Prostate gland (tissue), 2 donors: ENCODE measurements at regions not wholly inside any gene's neighbourhood (a gene's known extent, or its start where the extent isn't known, plus 50 kb on each side); places are given as distances from the start of the nearest gene placed in this dataset.

Experiments used
- DNase-seq: peaks from one replicate; pipeline ENCODE4 v3.0.0-alpha.2; 2019; ENCODE audit warnings: low spot score
- H3K27ac ChIP-seq, 2 donors: fragments of 200-600 bp; sonication (generic); 2 replicates each; pipeline ENCODE4 v1.5.1; 2017 to 2019
- H3K27me3 ChIP-seq: fragments of 200-600 bp; sonication (generic); replicated peaks from 2 replicates; pipeline ENCODE4 v1.5.1; 2019; ENCODE audit not compliant: insufficient read depth
- H3K36me3 ChIP-seq, 2 donors: fragments of 200-600 bp; sonication (generic); 1 replicate in 1 of 2; 2 replicates in 1 of 2; pipeline versions ENCODE4 v1.5.1 to v1.8.1; 2017 to 2019
- H3K4me1 ChIP-seq: fragments of 200-600 bp; sonication (generic); replicated peaks from 2 replicates; pipeline ENCODE4 v1.5.1; 2019
- H3K4me3 ChIP-seq, 2 donors: fragments of 200-600 bp; sonication (generic); 2 replicates each; pipeline ENCODE4 v1.5.1; 2017 to 2019
- H3K9me3 ChIP-seq: fragments of 200-600 bp; sonication (generic); 2 replicates; pipeline ENCODE4 v1.5.1; 2017
- POLR2A ChIP-seq: fragments of 450-650 bp; IDR thresholded peaks from one replicate; pipeline ENCODE4 v1.6.1; 2016; ENCODE audit warnings: antibody characterized with exemption, mild to moderate bottlenecking
- POLR2AphosphoS5 ChIP-seq: sonication (generic); formaldehyde crosslinking; IDR thresholded peaks from one replicate; pipeline ENCODE4 v1.6.1; 2017; ENCODE audit warnings: antibody characterized with exemption
- WGBS: methylation state at CpG from one replicate; pipeline ENCODE4 v1.1.5; 2018; 5-methylcytosine and 5-hydroxymethylcytosine counted together
- intact Hi-C: fragments of 100-400 bp; cut with DNase I; formaldehyde crosslinking; loops from one replicate; pipeline ENCODE4 v1.14.2; 2022
- TF ChIP-seq, protein P1 (sequence below), 4 experiments: fragments of 200-600 bp in 2 of 4; fragments of 450-650 bp in 2 of 4; sonication (generic) in 2 of 4; IDR thresholded peaks; 1 replicate in 3 of 4; 2 replicates in 1 of 4; pipeline ENCODE4 v1.5.1; 2016 to 2019; ENCODE audit warnings: antibody characterized with exemption in 4 of 4, mild to moderate bottlenecking in 2 of 4, moderate library complexity in 2 of 4

- Histone ChIP-seq H3K9me3 (no peaks in the 10 kb centered on the region), H3K36me3 (no peaks in the 10 kb centered on the region), H3K4me1 (no peaks in the 10 kb centered on the region), H3K27me3 (no peaks in the 10 kb centered on the region), H3K4me3 (no peak overlapping the region), H3K27ac (no peak overlapping the region)
- intact Hi-C loops = no loop called here
- DNase-seq = no peak
- TF ChIP-seq, protein P1, sequence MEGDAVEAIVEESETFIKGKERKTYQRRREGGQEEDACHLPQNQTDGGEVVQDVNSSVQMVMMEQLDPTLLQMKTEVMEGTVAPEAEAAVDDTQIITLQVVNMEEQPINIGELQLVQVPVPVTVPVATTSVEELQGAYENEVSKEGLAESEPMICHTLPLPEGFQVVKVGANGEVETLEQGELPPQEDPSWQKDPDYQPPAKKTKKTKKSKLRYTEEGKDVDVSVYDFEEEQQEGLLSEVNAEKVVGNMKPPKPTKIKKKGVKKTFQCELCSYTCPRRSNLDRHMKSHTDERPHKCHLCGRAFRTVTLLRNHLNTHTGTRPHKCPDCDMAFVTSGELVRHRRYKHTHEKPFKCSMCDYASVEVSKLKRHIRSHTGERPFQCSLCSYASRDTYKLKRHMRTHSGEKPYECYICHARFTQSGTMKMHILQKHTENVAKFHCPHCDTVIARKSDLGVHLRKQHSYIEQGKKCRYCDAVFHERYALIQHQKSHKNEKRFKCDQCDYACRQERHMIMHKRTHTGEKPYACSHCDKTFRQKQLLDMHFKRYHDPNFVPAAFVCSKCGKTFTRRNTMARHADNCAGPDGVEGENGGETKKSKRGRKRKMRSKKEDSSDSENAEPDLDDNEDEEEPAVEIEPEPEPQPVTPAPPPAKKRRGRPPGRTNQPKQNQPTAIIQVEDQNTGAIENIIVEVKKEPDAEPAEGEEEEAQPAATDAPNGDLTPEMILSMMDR (IDR thresholded peaks at IDR 0.05) = no peak
- TF ChIP-seq POLR2A = no peak
- no peak for TF ChIP-seq POLR2AphosphoS5
- 84% methylated on average over 6 of the region's 6 CpGs for WGBS
Observed at GRCh38 chr4:127139788-127140286, 492.9 kb upstream of the INTU start.

- no peaks in the 10 kb centered on the region for H3K36me3 ChIP-seq
Observed at GRCh38 chr4:127140306-127140705, 492.5 kb upstream of the INTU start.

DNA sequence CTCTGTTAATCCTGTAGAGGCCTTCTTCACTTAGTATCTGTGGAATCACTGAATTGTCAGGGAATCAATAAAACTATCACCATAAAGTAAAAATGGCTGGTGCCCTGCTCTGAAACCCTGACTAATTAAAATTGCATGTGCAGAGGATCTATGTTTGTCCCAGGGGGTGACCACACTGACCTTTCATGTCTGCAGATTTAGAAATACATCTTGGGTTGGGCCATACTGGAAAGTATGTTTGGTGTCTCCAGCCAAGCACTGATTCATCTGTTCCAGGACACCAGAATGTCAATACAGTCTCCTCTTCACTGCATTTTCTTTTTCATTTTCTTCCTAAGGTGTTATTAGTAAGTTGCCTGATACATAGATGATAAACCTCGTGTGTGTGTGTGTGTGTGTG is 490.9 kb upstream of the INTU start:
- DNase-seq = no peak
- Histone ChIP-seq H3K4me1 (no peaks in the 10 kb centered on the region), H3K27me3 (no peaks in the 10 kb centered on the region), H3K36me3 (no peaks in the 10 kb centered on the region), H3K4me3 (no peak overlapping the region), H3K9me3 (no peaks in the 10 kb centered on the region), H3K27ac (no peak overlapping the region)
- WGBS = 91% methylated on average over 1 of the region's 1 CpG
- intact Hi-C loops = no loop called here
- no peak for TF ChIP-seq POLR2AphosphoS5
- TF ChIP-seq, protein P1 (IDR thresholded peaks at IDR 0.05) = no peak
- TF ChIP-seq POLR2A = no peak

More at GRCh38 chr4:127140306-127140705, 492.5 kb upstream of the INTU start:
- no peak for DNase-seq
- 86% methylated on average over 3 of the region's 3 CpGs for WGBS
- Histone ChIP-seq H3K4me1 (no peaks in the 10 kb centered on the region), H3K27me3 (no peaks in the 10 kb centered on the region), H3K9me3 (no peaks in the 10 kb centered on the region), H3K27ac (no peak overlapping the region), H3K4me3 (no peak overlapping the region)
- TF ChIP-seq, protein P1 (IDR thresholded peaks at IDR 0.05) = no peak
- TF ChIP-seq POLR2A = no peak
- no peak for TF ChIP-seq POLR2AphosphoS5
- intact Hi-C loops = no loop called here

DNA sequence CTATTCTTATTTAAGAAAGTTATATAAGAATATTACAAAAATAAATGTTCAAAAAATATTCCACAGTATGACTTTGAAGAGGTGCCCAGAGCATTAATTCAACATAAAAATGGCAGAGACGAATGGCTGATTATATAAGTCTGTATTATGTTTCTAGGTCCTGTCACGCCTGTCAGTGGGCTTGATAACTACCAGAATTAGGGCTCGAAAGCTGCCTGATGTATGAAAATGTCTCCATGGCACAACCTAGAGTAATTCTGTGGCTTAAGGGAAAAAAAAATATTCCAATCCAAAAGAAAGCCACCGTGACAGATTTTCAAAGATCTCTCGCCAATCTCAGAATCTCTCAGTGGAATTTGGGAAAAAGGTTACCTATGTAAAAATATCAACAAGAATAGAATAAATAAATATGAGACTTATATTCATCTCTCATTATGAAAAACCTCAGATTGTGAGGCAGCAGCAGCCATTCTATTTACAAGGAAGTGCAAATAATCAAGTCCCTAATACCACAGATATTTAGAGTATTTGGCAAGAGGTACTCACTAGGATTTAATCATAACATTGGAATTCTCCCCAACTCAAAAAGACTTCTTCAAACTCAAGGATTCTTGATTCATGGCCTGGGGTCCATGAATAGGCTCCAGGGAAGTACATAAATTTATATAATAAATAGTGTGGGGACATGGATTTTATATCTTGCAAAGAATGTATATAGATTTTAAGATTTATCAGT is 489.1 kb upstream of the INTU start:
- DNase-seq = no peak
- H3K4me3 ChIP-seq = no peak overlapping the region
- H3K36me3 ChIP-seq = no peaks in the 10 kb centered on the region
- H3K4me1 ChIP-seq = no peaks in the 10 kb centered on the region
- no peak for TF ChIP-seq POLR2A
- no peak for TF ChIP-seq POLR2AphosphoS5
- TF ChIP-seq, protein P1 (IDR thresholded peaks at IDR 0.05) = no peak
- no peak overlapping the region for H3K27ac ChIP-seq
- intact Hi-C loops = no loop called here
- H3K9me3 ChIP-seq = no peaks in the 10 kb centered on the region
- no peaks in the 10 kb centered on the region for H3K27me3 ChIP-seq
- WGBS = 71% methylated on average over 5 of the region's 5 CpGs

DNA sequence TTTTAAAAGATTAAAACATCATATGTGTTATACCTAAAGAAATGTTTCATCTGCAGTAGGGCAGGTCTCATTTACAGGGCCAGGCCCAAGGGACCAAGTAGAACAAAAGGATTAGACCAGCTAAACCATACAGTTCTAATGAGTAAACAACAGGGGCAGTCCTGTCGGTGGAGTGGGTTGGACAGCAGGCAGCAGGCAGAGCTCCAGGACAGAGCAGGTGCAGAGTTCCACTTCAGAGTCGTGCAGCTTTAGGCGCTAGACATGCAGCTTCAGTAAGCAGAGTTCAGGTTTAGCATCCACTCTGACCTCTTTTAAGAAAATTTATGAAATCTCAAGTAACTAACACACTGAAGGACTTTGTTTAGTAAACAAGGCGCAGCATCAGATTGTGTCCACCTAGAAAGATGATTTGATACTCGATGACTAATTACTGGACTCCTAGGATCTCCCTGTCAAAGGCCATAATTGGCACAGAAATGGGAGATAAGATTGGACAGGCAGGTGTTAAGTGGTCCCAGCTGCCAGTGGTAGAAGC is 487.7 kb upstream of the INTU start:
- H3K27me3 ChIP-seq = no peaks in the 10 kb centered on the region
- TF ChIP-seq, protein P1 (IDR thresholded peaks at IDR 0.05) = no peak
- TF ChIP-seq POLR2AphosphoS5 = no peak
- no peak for TF ChIP-seq POLR2A
- H3K9me3 ChIP-seq = no peaks in the 10 kb centered on the region
- H3K36me3 ChIP-seq = no peaks in the 10 kb centered on the region
- intact Hi-C loops = no loop called here
- DNase-seq = no peak
- H3K4me3 ChIP-seq = no peak overlapping the region
- H3K27ac ChIP-seq = no peak overlapping the region
- H3K4me1 ChIP-seq = no peaks in the 10 kb centered on the region
- 69% methylated on average over 5 of the region's 5 CpGs for WGBS
